G401.6 (cell line): ENCODE measurements at regions not wholly inside any gene's neighbourhood (a gene's known extent, or its start where the extent isn't known, plus 50 kb on each side); places are given as distances from the start of the nearest gene placed in this dataset.
A peak's percentile ranks its signal among the peaks of the same experiment; 100 is the strongest.

Experiments
- FAIRE-seq: peaks from 2 replicates; lab custom pipeline; 2012; peaks lifted over from hg19 to GRCh38; lab: Jason Lieb, UNC

- FAIRE-seq, result no peak
These were observed 83.1 kb upstream of the PHACTR2 start for GRCh38 chr6:143594647-143595046.

- no peak for FAIRE-seq
These were observed 80.8 kb upstream of the FUCA2 start for GRCh38 chr6:143592335-143592734.

GRCh38 chr6:143591441-143591840, 79.9 kb upstream of the FUCA2 start:
- no peak for FAIRE-seq

GRCh38 chr6:143589162-143589561, 77.6 kb upstream of the FUCA2 start:
- FAIRE-seq, result no peak

GRCh38 chr6:143586557-143586956, 75.0 kb upstream of the FUCA2 start:
- FAIRE-seq, result no peak

- FAIRE-seq, result no peak
These were observed 74.2 kb upstream of the FUCA2 start for GRCh38 chr6:143585716-143586115.

GRCh38 chr6:143585241-143585640, 73.7 kb upstream of the FUCA2 start:
- FAIRE-seq, result no peak

GRCh38 chr6:143583542-143584327, 72.2 kb upstream of the FUCA2 start:
- no peak for FAIRE-seq

GRCh38 chr6:143581835-143582480, 70.4 kb upstream of the FUCA2 start:
- no peak for FAIRE-seq

GRCh38 chr6:143579703-143580102, 68.2 kb upstream of the FUCA2 start:
- FAIRE-seq, result no peak

- no peak for FAIRE-seq
These were observed 66.5 kb upstream of the FUCA2 start for GRCh38 chr6:143578054-143578453.

GRCh38 chr6:143575901-143576426, 64.4 kb upstream of the FUCA2 start:
- FAIRE-seq, result no peak

- FAIRE-seq, result peak; percentile 98
These were observed 63.9 kb upstream of the FUCA2 start for GRCh38 chr6:143575440-143575839.

GRCh38 chr6:143570147-143570853, 58.8 kb upstream of the FUCA2 start:
- FAIRE-seq, result no peak

GRCh38 chr6:143569040-143569439, 57.5 kb upstream of the FUCA2 start:
- no peak for FAIRE-seq

- no peak for FAIRE-seq
These were observed 53.0 kb upstream of the FUCA2 start for GRCh38 chr6:143564484-143565017.

- no peak for FAIRE-seq
These were observed 50.6 kb upstream of the FUCA2 start for GRCh38 chr6:143562143-143562542.
